ENCODE measurements at regions not wholly inside any gene's neighbourhood (a gene's known extent, or its start where the extent isn't known, plus 50 kb on each side); places are given as distances from the start of the nearest gene placed in this dataset.

- H3K27me3 ChIP-seq (ENCODE audit: control insufficient read depth, insufficient read depth, low read length): no peaks in the 10 kb centered on the region
- H3K4me3 ChIP-seq (ENCODE audit: low read depth, low read length): no peak overlapping the region
- no peak overlapping the region for H3K27ac ChIP-seq (ENCODE audit: low read depth, low read length)
- DNase-seq (ENCODE audit: low read depth in 4 of 6, low spot score in 6 of 6): no peak
- peaks cover 12% of the 10 kb centered on the region for H3K4me1 ChIP-seq (ENCODE audit: control insufficient read depth, insufficient read depth, low read length)
- no peaks in the 10 kb centered on the region for H3K36me3 ChIP-seq (ENCODE audit: control insufficient read depth, insufficient read depth, low read length)
- H3K9me3 ChIP-seq (ENCODE audit: control insufficient read depth, insufficient read depth, low read length): no peaks in the 10 kb centered on the region
- WGBS (ENCODE audit: insufficient coverage): 71% methylated on average over 5 of the region's 5 CpGs
Observed at GRCh38 chr17:73879987-73880386, 235.7 kb upstream of the SDK2 start.

- no peaks in the 10 kb centered on the region for H3K27me3 ChIP-seq (ENCODE audit: control insufficient read depth, insufficient read depth, low read length)
- peaks cover 7% of the 10 kb centered on the region for H3K4me1 ChIP-seq (ENCODE audit: control insufficient read depth, insufficient read depth, low read length)
- H3K4me3 ChIP-seq (ENCODE audit: low read depth, low read length): no peak overlapping the region
- H3K27ac ChIP-seq (ENCODE audit: low read depth, low read length): no peak overlapping the region
- H3K36me3 ChIP-seq (ENCODE audit: control insufficient read depth, insufficient read depth, low read length): no peaks in the 10 kb centered on the region
- H3K9me3 ChIP-seq (ENCODE audit: control insufficient read depth, insufficient read depth, low read length): no peaks in the 10 kb centered on the region
- DNase-seq (ENCODE audit: low read depth in 4 of 6, low spot score in 6 of 6): no peak
- 37% methylated on average over 4 of the region's 5 CpGs for WGBS (ENCODE audit: insufficient coverage)
Observed at GRCh38 chr17:73882590-73882989, 238.3 kb upstream of the SDK2 start.

GRCh38 chr17:73883175-73883574 is 238.9 kb upstream of the SDK2 start:
- WGBS (ENCODE audit: insufficient coverage): 89% methylated on average over 9 of the region's 10 CpGs
- H3K4me3 ChIP-seq (ENCODE audit: low read depth, low read length): no peak overlapping the region
- no peaks in the 10 kb centered on the region for H3K36me3 ChIP-seq (ENCODE audit: control insufficient read depth, insufficient read depth, low read length)

GRCh38 chr17:73887739-73888138 is 243.5 kb upstream of the SDK2 start:
- 100% methylated on average over 1 of the region's 3 CpGs for WGBS (ENCODE audit: insufficient coverage)
- H3K27ac ChIP-seq (ENCODE audit: low read depth, low read length): no peak overlapping the region
- no peaks in the 10 kb centered on the region for H3K9me3 ChIP-seq (ENCODE audit: control insufficient read depth, insufficient read depth, low read length)
- no peaks in the 10 kb centered on the region for H3K4me1 ChIP-seq (ENCODE audit: control insufficient read depth, insufficient read depth, low read length)
- no peak for DNase-seq (ENCODE audit: low read depth in 4 of 6, low spot score in 6 of 6)
- no peaks in the 10 kb centered on the region for H3K27me3 ChIP-seq (ENCODE audit: control insufficient read depth, insufficient read depth, low read length)
- H3K36me3 ChIP-seq (ENCODE audit: control insufficient read depth, insufficient read depth, low read length): no peaks in the 10 kb centered on the region
- H3K4me3 ChIP-seq (ENCODE audit: low read depth, low read length): no peak overlapping the region

More at GRCh38 chr17:73883175-73883574, 238.9 kb upstream of the SDK2 start:
- no peak for DNase-seq (ENCODE audit: low read depth in 4 of 6, low spot score in 6 of 6)
- H3K9me3 ChIP-seq (ENCODE audit: control insufficient read depth, insufficient read depth, low read length): no peaks in the 10 kb centered on the region
- peaks cover 7% of the 10 kb centered on the region for H3K4me1 ChIP-seq (ENCODE audit: control insufficient read depth, insufficient read depth, low read length)
- H3K27me3 ChIP-seq (ENCODE audit: control insufficient read depth, insufficient read depth, low read length): no peaks in the 10 kb centered on the region
- H3K27ac ChIP-seq (ENCODE audit: low read depth, low read length): no peak overlapping the region

GRCh38 chr17:73888862-73889261 is 244.6 kb upstream of the SDK2 start:
- WGBS (ENCODE audit: insufficient coverage): 82% methylated on average over 3 of the region's 7 CpGs
- H3K4me3 ChIP-seq (ENCODE audit: low read depth, low read length): no peak overlapping the region
- DNase-seq (ENCODE audit: low read depth in 4 of 6, low spot score in 6 of 6): peak in 1 of 6 donors; percentile 63
- H3K27ac ChIP-seq (ENCODE audit: low read depth, low read length): no peak overlapping the region
- no peaks in the 10 kb centered on the region for H3K4me1 ChIP-seq (ENCODE audit: control insufficient read depth, insufficient read depth, low read length)
- no peaks in the 10 kb centered on the region for H3K36me3 ChIP-seq (ENCODE audit: control insufficient read depth, insufficient read depth, low read length)
- H3K9me3 ChIP-seq (ENCODE audit: control insufficient read depth, insufficient read depth, low read length): no peaks in the 10 kb centered on the region
- H3K27me3 ChIP-seq (ENCODE audit: control insufficient read depth, insufficient read depth, low read length): no peaks in the 10 kb centered on the region

- no peaks in the 10 kb centered on the region for H3K9me3 ChIP-seq (ENCODE audit: control insufficient read depth, insufficient read depth, low read length)
- H3K27ac ChIP-seq (ENCODE audit: low read depth, low read length): no peak overlapping the region
- DNase-seq (ENCODE audit: low read depth in 4 of 6, low spot score in 6 of 6): no peak
- no peak overlapping the region for H3K4me3 ChIP-seq (ENCODE audit: low read depth, low read length)
- no peaks in the 10 kb centered on the region for H3K27me3 ChIP-seq (ENCODE audit: control insufficient read depth, insufficient read depth, low read length)
- H3K4me1 ChIP-seq (ENCODE audit: control insufficient read depth, insufficient read depth, low read length): no peaks in the 10 kb centered on the region
- WGBS (ENCODE audit: insufficient coverage): 92% methylated on average over 2 of the region's 2 CpGs
- no peaks in the 10 kb centered on the region for H3K36me3 ChIP-seq (ENCODE audit: control insufficient read depth, insufficient read depth, low read length)
Observed at GRCh38 chr17:73889439-73889838, 245.2 kb upstream of the SDK2 start.

- H3K36me3 ChIP-seq (ENCODE audit: control insufficient read depth, insufficient read depth, low read length): no peaks in the 10 kb centered on the region
- no peaks in the 10 kb centered on the region for H3K9me3 ChIP-seq (ENCODE audit: control insufficient read depth, insufficient read depth, low read length)
- no peak overlapping the region for H3K4me3 ChIP-seq (ENCODE audit: low read depth, low read length)
- WGBS (ENCODE audit: insufficient coverage): 47% methylated on average over 7 of the region's 8 CpGs
- no peaks in the 10 kb centered on the region for H3K4me1 ChIP-seq (ENCODE audit: control insufficient read depth, insufficient read depth, low read length)
- H3K27me3 ChIP-seq (ENCODE audit: control insufficient read depth, insufficient read depth, low read length): no peaks in the 10 kb centered on the region
- H3K27ac ChIP-seq (ENCODE audit: low read depth, low read length): no peak overlapping the region
- peak in 2 of 6 donors; percentile 48 to 57 for DNase-seq (ENCODE audit: low read depth in 4 of 6, low spot score in 6 of 6)
Observed at GRCh38 chr17:73890831-73891405, 246.7 kb upstream of the SDK2 start.

GRCh38 chr17:73895157-73895556 is 250.9 kb upstream of the SDK2 start:
- DNase-seq (ENCODE audit: low read depth in 4 of 6, low spot score in 6 of 6): no peak
- 80% methylated on average over 1 of the region's 6 CpGs for WGBS (ENCODE audit: insufficient coverage)
- Histone ChIP-seq H3K36me3 (ENCODE audit: control insufficient read depth, insufficient read depth, low read length) (no peaks in the 10 kb centered on the region), H3K4me1 (ENCODE audit: control insufficient read depth, insufficient read depth, low read length) (no peaks in the 10 kb centered on the region), H3K4me3 (ENCODE audit: low read depth, low read length) (no peak overlapping the region), H3K27ac (ENCODE audit: low read depth, low read length) (no peak overlapping the region), H3K27me3 (ENCODE audit: control insufficient read depth, insufficient read depth, low read length) (no peaks in the 10 kb centered on the region), H3K9me3 (ENCODE audit: control insufficient read depth, insufficient read depth, low read length) (peaks cover 1% of the 10 kb centered on the region)

- Histone ChIP-seq H3K9me3 (ENCODE audit: control insufficient read depth, insufficient read depth, low read length) (peaks cover 1% of the 10 kb centered on the region), H3K4me3 (ENCODE audit: low read depth, low read length) (no peak overlapping the region), H3K4me1 (ENCODE audit: control insufficient read depth, insufficient read depth, low read length) (peaks cover 7% of the 10 kb centered on the region), H3K36me3 (ENCODE audit: control insufficient read depth, insufficient read depth, low read length) (no peaks in the 10 kb centered on the region), H3K27ac (ENCODE audit: low read depth, low read length) (no peak overlapping the region), H3K27me3 (ENCODE audit: control insufficient read depth, insufficient read depth, low read length) (peaks cover 5% of the 10 kb centered on the region)
- DNase-seq (ENCODE audit: low read depth in 4 of 6, low spot score in 6 of 6): peak in 1 of 6 donors; percentile 61
- no CpG with 5 or more reads among the region's 4 CpGs for WGBS (ENCODE audit: insufficient coverage)
Observed at GRCh38 chr17:73896966-73897365, 252.7 kb upstream of the SDK2 start.

GRCh38 chr17:73899839-73900238 is 255.6 kb upstream of the SDK2 start:
- Histone ChIP-seq H3K9me3 (ENCODE audit: control insufficient read depth, insufficient read depth, low read length) (peaks cover 1% of the 10 kb centered on the region), H3K27ac (ENCODE audit: low read depth, low read length) (no peak overlapping the region), H3K4me3 (ENCODE audit: low read depth, low read length) (no peak overlapping the region), H3K27me3 (ENCODE audit: control insufficient read depth, insufficient read depth, low read length) (peaks cover 11% of the 10 kb centered on the region), H3K36me3 (ENCODE audit: control insufficient read depth, insufficient read depth, low read length) (no peaks in the 10 kb centered on the region), H3K4me1 (ENCODE audit: control insufficient read depth, insufficient read depth, low read length) (peaks cover 15% of the 10 kb centered on the region)
- 95% methylated on average over 8 of the region's 8 CpGs for WGBS (ENCODE audit: insufficient coverage)
- DNase-seq (ENCODE audit: low read depth in 4 of 6, low spot score in 6 of 6): no peak

Measured in spinal cord (tissue), 9 donors.